ENCODE measurements at regions not wholly inside any gene's neighbourhood (a gene's known extent, or its start where the extent isn't known, plus 50 kb on each side); places are given as distances from the start of the nearest gene placed in this dataset.
A peak's percentile ranks its signal among the peaks of the same experiment; 100 is the strongest.

DNA sequence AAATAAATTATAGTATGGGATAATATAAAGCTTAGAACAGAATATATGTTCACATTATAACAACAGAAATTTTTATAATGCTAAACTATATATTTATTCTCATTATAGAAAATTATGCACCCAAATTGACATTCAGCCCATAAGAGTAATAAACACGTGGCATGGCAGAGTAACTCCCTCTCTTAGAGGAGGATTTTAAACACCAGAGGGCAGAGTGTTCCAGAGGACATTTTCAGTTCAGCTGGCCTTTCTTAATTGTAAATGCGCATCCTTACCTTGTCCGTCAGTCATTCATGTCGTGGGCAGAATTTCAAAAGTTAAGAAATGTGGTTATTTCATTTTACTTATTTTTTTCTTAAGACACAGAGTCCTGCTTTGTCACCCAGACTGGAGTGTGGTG lies 147.1 kb downstream of the TANC2 start:
- TF ChIP-seq POLR2A (IDR thresholded peaks at IDR 0.05; ENCODE audit: low read length) (no peak), CHD2 (IDR thresholded peaks at IDR 0.05; ENCODE audit: low read length, partially characterized antibody) (no peak)
- TF ChIP-seq, protein P1, sequence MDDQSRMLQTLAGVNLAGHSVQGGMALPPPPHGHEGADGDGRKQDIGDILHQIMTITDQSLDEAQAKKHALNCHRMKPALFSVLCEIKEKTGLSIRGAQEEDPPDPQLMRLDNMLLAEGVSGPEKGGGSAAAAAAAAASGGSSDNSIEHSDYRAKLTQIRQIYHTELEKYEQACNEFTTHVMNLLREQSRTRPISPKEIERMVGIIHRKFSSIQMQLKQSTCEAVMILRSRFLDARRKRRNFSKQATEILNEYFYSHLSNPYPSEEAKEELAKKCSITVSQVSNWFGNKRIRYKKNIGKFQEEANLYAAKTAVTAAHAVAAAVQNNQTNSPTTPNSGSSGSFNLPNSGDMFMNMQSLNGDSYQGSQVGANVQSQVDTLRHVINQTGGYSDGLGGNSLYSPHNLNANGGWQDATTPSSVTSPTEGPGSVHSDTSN (IDR thresholded peaks at IDR 0.05), result no peak
- TF ChIP-seq, protein P2, sequence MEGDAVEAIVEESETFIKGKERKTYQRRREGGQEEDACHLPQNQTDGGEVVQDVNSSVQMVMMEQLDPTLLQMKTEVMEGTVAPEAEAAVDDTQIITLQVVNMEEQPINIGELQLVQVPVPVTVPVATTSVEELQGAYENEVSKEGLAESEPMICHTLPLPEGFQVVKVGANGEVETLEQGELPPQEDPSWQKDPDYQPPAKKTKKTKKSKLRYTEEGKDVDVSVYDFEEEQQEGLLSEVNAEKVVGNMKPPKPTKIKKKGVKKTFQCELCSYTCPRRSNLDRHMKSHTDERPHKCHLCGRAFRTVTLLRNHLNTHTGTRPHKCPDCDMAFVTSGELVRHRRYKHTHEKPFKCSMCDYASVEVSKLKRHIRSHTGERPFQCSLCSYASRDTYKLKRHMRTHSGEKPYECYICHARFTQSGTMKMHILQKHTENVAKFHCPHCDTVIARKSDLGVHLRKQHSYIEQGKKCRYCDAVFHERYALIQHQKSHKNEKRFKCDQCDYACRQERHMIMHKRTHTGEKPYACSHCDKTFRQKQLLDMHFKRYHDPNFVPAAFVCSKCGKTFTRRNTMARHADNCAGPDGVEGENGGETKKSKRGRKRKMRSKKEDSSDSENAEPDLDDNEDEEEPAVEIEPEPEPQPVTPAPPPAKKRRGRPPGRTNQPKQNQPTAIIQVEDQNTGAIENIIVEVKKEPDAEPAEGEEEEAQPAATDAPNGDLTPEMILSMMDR (IDR thresholded peaks at IDR 0.05), result peak; percentile 39

All from A549 (cell line).